HCT116 (cell line): ENCODE measurements at regions not wholly inside any gene's neighbourhood (a gene's known extent, or its start where the extent isn't known, plus 50 kb on each side); places are given as distances from the start of the nearest gene placed in this dataset.

Source experiments
- ATAC-seq: fragments of 200-7000 bp; cut with Tn5 transposase; 2 replicates; pipeline ENCODE4 v1.9.1; 2020; ENCODE audit warnings: mild to moderate bottlenecking, moderate library complexity
- BruUV-seq: library from RNA; stranded (reverse); fragments of 400-500 nt; replicated peaks from 2 replicates; lab custom pipeline; 2021; lab: Mats Ljungman, UMichigan
- CTCF ChIA-PET: fragments of 300-600 bp; sonication (Branson Sonifier 250); formaldehyde crosslinking; loops from one replicate; lab custom pipeline; 2021; ENCODE audit warnings: antibody characterized with exemption; lab: Charles Lee
- POLR2A ChIA-PET: fragments of 300-600, 350-600 bp; sonication (Branson Sonifier 250); formaldehyde crosslinking; loops from one replicate; lab custom pipeline; 2021; ENCODE audit warnings: antibody characterized with exemption; lab: Charles Lee
- RAD21 ChIA-PET, 2 experiments: fragments of 300-600 bp; sonication (Branson Sonifier 250); formaldehyde crosslinking; loops; one replicate each; lab custom pipeline; 2023; ENCODE audit warnings: low total read pairs in 2 of 2; ENCODE audit not compliant: uncharacterized antibody in 2 of 2, unreplicated experiment in 2 of 2, low non-redundant PET in 1 of 2; lab: Charles Lee
- DNase-seq: peaks from one replicate; pipeline ENCODE4 v3.0.0-alpha.2; 2010; ENCODE audit warnings: low read depth, low spot score
- H2AFZ ChIP-seq: fragments of 200-600 bp; shearing (Covaris generic), sonication (generic); 2 replicates; pipeline ENCODE4 v1.6.1; 2017; ENCODE audit warnings: low read depth, mixed run types, mixed read lengths, antibody characterized with exemption, low read length; ENCODE audit not compliant: poor library complexity, severe bottlenecking
- H3K27ac ChIP-seq: 2 replicates; pipeline ENCODE4 v1.5.1; 2012; ENCODE audit warnings: low read depth, low read length
- H3K27me3 ChIP-seq: fragments of 200-600 bp; sonication (generic); 2 replicates; pipeline ENCODE4 v1.6.1; 2016; ENCODE audit warnings: mixed run types, low read length, mixed read lengths; ENCODE audit not compliant: insufficient read depth
- H3K36me3 ChIP-seq, 2 experiments: fragments of 200-500 bp in 1 of 2; fragments of 200-600 bp in 1 of 2; sonication (Bioruptor generic) in 1 of 2; sonication (generic) in 1 of 2; 2 replicates each; pipeline versions ENCODE4 v1.5.1 to v1.6.1; 2014 to 2016; ENCODE audit warnings: low read length in 2 of 2, inconsistent platforms in 1 of 2, mixed read lengths in 1 of 2, mixed run types in 1 of 2; ENCODE audit not compliant: insufficient read depth in 2 of 2, control insufficient read depth in 1 of 2
- H3K4me1 ChIP-seq, 2 experiments: fragments of 200-600 bp in 1 of 2; sonication (generic) in 1 of 2; 2 replicates each; pipeline versions ENCODE4 v1.5.1 to v1.6.1; 2012 to 2017; ENCODE audit warnings: low read length in 2 of 2, inconsistent platforms in 1 of 2, mild to moderate bottlenecking in 1 of 2, mixed read lengths in 1 of 2, mixed run types in 1 of 2, moderate library complexity in 1 of 2; ENCODE audit not compliant: insufficient read depth in 2 of 2, control insufficient read depth in 1 of 2
- H3K4me2 ChIP-seq: fragments of 200-600 bp; sonication (generic); 2 replicates; pipeline ENCODE4 v1.6.1; 2017; ENCODE audit warnings: mixed run types, low read length, mixed read lengths
- H3K4me3 ChIP-seq, 2 experiments: fragments of 200-600 bp in 1 of 2; sonication (generic) in 1 of 2; replicated peaks in 1 of 2; 2 replicates each; pipeline ENCODE4 v1.5.1; 2011 to 2016; ENCODE audit warnings: low read length in 2 of 2, control low read depth in 1 of 2, low read depth in 1 of 2, mild to moderate bottlenecking in 1 of 2, mixed read lengths in 1 of 2, mixed run types in 1 of 2
- H3K79me2 ChIP-seq: fragments of 200-600 bp; sonication (generic); 2 replicates; pipeline ENCODE4 v1.6.1; 2017; ENCODE audit warnings: mild to moderate bottlenecking, mixed run types, low read length, moderate library complexity, mixed read lengths; ENCODE audit not compliant: insufficient read depth
- H3K9ac ChIP-seq: fragments of 200-600 bp; sonication (generic); 2 replicates; pipeline ENCODE4 v1.6.1; 2016; ENCODE audit warnings: low read length, mixed read lengths
- H3K9me2 ChIP-seq: fragments of 200-600 bp; sonication (generic), shearing (Covaris generic); 2 replicates; pipeline ENCODE4 v1.6.1; 2017; ENCODE audit warnings: mixed run types, mild to moderate bottlenecking, moderate library complexity; ENCODE audit not compliant: insufficient read depth
- H3K9me3 ChIP-seq, 2 experiments: fragments of 200-500 bp in 1 of 2; fragments of 200-600 bp in 1 of 2; sonication (Bioruptor generic) in 1 of 2; sonication (generic) in 1 of 2; 2 replicates each; pipeline ENCODE4 v1.6.1; 2014 to 2017; ENCODE audit warnings: low read length in 2 of 2, mixed read lengths in 2 of 2, inconsistent platforms in 1 of 2, low read depth in 1 of 2, mild to moderate bottlenecking in 1 of 2, mixed run types in 1 of 2, moderate library complexity in 1 of 2; ENCODE audit not compliant: control insufficient read depth in 1 of 2, insufficient read depth in 1 of 2
- H4K20me1 ChIP-seq: fragments of 200-600 bp; sonication (generic), shearing (Covaris generic); 2 replicates; pipeline ENCODE4 v1.6.1; 2017; ENCODE audit warnings: mixed run types, mild to moderate bottlenecking, moderate library complexity; ENCODE audit not compliant: insufficient read depth
- CBX3 ChIP-seq: IDR thresholded peaks from 2 replicates; pipeline ENCODE4 v1.6.1; 2012; ENCODE audit warnings: low read depth
- CEBPB ChIP-seq: IDR thresholded peaks from 2 replicates; pipeline ENCODE4 v1.6.1; 2012; ENCODE audit warnings: low read depth
- EGR1 ChIP-seq: IDR thresholded peaks from 2 replicates; pipeline ENCODE4 v1.6.1; 2012; ENCODE audit warnings: low read depth
- EZH2 ChIP-seq: fragments of 200-600 bp; sonication (generic); IDR thresholded peaks from 2 replicates; pipeline ENCODE4 v1.6.1; 2017; ENCODE audit warnings: antibody characterized with exemption, mixed run types
- EZH2phosphoT487 ChIP-seq: fragments of 200-600 bp; IDR thresholded peaks from 2 replicates; pipeline ENCODE4 v1.6.1; 2018; ENCODE audit warnings: antibody characterized with exemption, borderline replicate concordance
- FOSL1 ChIP-seq: IDR thresholded peaks from 2 replicates; pipeline ENCODE4 v1.6.1; 2012; ENCODE audit warnings: low read depth
- JUND ChIP-seq: IDR thresholded peaks from 2 replicates; pipeline ENCODE4 v1.6.1; 2012
- POLR2A ChIP-seq: IDR thresholded peaks from 2 replicates; pipeline ENCODE4 v1.7.0; 2011; ENCODE audit warnings: borderline replicate concordance; ENCODE audit not compliant: insufficient read depth, insufficient read length; ENCODE audit errors: extremely low read depth
- POLR2AphosphoS5 ChIP-seq: IDR thresholded peaks from 2 replicates; pipeline ENCODE4 v1.6.1; 2011; ENCODE audit warnings: mild to moderate bottlenecking, low read depth, low read length, moderate library complexity
- RAD21 ChIP-seq: IDR thresholded peaks from 2 replicates; pipeline ENCODE4 v1.6.1; 2012; ENCODE audit warnings: low read depth, mild to moderate bottlenecking
- SP1 ChIP-seq: IDR thresholded peaks from 2 replicates; pipeline ENCODE4 v1.6.1; 2012; ENCODE audit warnings: low read depth
- SRF ChIP-seq: IDR thresholded peaks from 2 replicates; pipeline ENCODE4 v1.6.1; 2012; ENCODE audit warnings: low read depth
- YY1 ChIP-seq: IDR thresholded peaks from 2 replicates; pipeline ENCODE4 v1.6.1; 2011; ENCODE audit warnings: low read length, low read depth, moderate library complexity, mild to moderate bottlenecking; ENCODE audit not compliant: insufficient replicate concordance; ENCODE audit errors: extremely low read depth
- intact Hi-C: fragments of 100-400 bp; cut with micrococcal nuclease; formaldehyde crosslinking; loops from 2 replicates; pipeline ENCODE4 v1.10.0; 2022
- TF ChIP-seq, protein P1 (sequence below): IDR thresholded peaks from 2 replicates; pipeline ENCODE4 v1.6.1; 2012
- TF ChIP-seq, protein P2 (sequence below): IDR thresholded peaks from 2 replicates; pipeline ENCODE4 v1.6.1; 2012
- TF ChIP-seq, protein P3 (sequence below): IDR thresholded peaks from 2 replicates; pipeline ENCODE4 v1.6.1; 2011; ENCODE audit warnings: mild to moderate bottlenecking, low read length, moderate library complexity; ENCODE audit not compliant: insufficient replicate concordance; ENCODE audit errors: extremely low read depth
- TF ChIP-seq, protein P4 (sequence below), 3 experiments: fragments of 200-600 bp in 1 of 3; sonication (generic) in 1 of 3; IDR thresholded peaks in 2 of 3; conservative IDR thresholded peaks in 1 of 3; 2 replicates each; pipeline ENCODE4 v1.5.1; 2012 to 2017; ENCODE audit warnings: low read depth in 2 of 3, low read length in 2 of 3, antibody characterized with exemption in 1 of 3, borderline replicate concordance in 1 of 3, control low read depth in 1 of 3, mild to moderate bottlenecking in 1 of 3, mixed read lengths in 1 of 3, mixed run types in 1 of 3, moderate library complexity in 1 of 3; ENCODE audit not compliant: insufficient read depth in 1 of 3

DNA sequence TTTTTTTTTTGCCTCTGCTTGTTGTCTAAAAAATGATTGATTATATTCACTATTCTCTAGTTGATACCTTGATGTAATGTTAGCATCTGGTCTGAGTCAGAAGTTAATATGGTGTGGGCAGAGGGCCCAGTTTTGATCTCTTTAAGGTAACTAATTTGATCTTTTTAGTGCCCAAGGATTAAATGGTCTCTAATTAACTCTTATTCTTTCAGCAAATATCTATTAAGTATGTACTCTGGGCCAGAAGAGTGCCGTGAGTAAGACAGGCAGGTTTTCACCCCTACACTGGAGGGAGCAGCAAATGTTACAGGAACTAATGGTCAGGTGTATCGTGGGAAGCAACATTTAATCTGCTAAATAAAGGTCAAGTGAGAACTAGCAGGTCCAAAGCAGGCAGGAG lies 144.6 kb upstream of the COL1A2 start:
- ChIA-PET CTCF (no interaction called here), RAD21 (no interaction called here), POLR2A (no interaction called here)
- Histone ChIP-seq H3K9ac (no peak overlapping the region), H3K9me2 (no peaks in the 10 kb centered on the region), H3K79me2 (no peaks in the 10 kb centered on the region), H3K27ac (no peak overlapping the region), H3K4me2 (no peak overlapping the region), H4K20me1 (no peaks in the 10 kb centered on the region), H3K4me1 (no peaks in the 10 kb centered on the region), H3K4me3 (no peak overlapping the region), H2AFZ (no peak overlapping the region), H3K36me3 (no peaks in the 10 kb centered on the region), H3K9me3 (no peaks in the 10 kb centered on the region), H3K27me3 (no peaks in the 10 kb centered on the region)
- no peak for ATAC-seq
- no TSS peak for BruUV-seq
- no peak for DNase-seq
- intact Hi-C loops: no loop called here
- TF ChIP-seq POLR2A (no peak), CEBPB (no peak), YY1 (no peak)
- TF ChIP-seq, protein P1, sequence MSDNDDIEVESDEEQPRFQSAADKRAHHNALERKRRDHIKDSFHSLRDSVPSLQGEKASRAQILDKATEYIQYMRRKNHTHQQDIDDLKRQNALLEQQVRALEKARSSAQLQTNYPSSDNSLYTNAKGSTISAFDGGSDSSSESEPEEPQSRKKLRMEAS: no peak

DNA sequence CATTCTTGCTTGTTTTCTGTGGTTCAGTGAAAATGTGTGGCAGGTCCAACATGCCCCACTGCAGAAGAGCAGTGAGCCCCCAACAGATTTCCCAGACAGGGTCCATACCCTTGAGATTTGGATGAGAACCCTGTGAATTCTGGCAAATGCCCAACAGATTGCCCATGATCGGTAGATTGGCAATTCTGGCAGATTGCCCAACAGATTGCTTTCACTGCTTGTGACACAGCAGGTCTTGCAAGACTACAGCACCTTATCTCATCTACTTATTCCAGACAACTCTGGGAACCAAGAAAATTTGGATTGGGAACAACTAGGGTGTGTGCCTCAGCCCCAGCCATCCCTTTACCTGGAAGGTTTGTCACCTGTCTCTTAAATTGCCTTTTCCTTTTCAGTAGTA lies 143.7 kb upstream of the COL1A2 start:
- H2AFZ ChIP-seq: no peak overlapping the region
- BruUV-seq: no TSS peak
- no peak for DNase-seq
- no peak overlapping the region for H3K4me3 ChIP-seq
- no peak for TF ChIP-seq SP1
- no peak for TF ChIP-seq SRF
- TF ChIP-seq, protein P2, sequence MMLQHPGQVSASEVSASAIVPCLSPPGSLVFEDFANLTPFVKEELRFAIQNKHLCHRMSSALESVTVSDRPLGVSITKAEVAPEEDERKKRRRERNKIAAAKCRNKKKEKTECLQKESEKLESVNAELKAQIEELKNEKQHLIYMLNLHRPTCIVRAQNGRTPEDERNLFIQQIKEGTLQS: no peak
- no peak for TF ChIP-seq EZH2
- TF ChIP-seq, protein P3, sequence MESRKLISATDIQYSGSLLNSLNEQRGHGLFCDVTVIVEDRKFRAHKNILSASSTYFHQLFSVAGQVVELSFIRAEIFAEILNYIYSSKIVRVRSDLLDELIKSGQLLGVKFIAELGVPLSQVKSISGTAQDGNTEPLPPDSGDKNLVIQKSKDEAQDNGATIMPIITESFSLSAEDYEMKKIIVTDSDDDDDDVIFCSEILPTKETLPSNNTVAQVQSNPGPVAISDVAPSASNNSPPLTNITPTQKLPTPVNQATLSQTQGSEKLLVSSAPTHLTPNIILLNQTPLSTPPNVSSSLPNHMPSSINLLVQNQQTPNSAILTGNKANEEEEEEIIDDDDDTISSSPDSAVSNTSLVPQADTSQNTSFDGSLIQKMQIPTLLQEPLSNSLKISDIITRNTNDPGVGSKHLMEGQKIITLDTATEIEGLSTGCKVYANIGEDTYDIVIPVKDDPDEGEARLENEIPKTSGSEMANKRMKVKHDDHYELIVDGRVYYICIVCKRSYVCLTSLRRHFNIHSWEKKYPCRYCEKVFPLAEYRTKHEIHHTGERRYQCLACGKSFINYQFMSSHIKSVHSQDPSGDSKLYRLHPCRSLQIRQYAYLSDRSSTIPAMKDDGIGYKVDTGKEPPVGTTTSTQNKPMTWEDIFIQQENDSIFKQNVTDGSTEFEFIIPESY: no peak
- TF ChIP-seq, protein P1: no peak
- no peak for TF ChIP-seq JUND
- TF ChIP-seq RAD21: no peak
- no peak for TF ChIP-seq POLR2AphosphoS5
- no peak for TF ChIP-seq FOSL1
- no peak for TF ChIP-seq POLR2A
- no peak for TF ChIP-seq YY1
- TF ChIP-seq EGR1: no peak
- TF ChIP-seq, protein P4, sequence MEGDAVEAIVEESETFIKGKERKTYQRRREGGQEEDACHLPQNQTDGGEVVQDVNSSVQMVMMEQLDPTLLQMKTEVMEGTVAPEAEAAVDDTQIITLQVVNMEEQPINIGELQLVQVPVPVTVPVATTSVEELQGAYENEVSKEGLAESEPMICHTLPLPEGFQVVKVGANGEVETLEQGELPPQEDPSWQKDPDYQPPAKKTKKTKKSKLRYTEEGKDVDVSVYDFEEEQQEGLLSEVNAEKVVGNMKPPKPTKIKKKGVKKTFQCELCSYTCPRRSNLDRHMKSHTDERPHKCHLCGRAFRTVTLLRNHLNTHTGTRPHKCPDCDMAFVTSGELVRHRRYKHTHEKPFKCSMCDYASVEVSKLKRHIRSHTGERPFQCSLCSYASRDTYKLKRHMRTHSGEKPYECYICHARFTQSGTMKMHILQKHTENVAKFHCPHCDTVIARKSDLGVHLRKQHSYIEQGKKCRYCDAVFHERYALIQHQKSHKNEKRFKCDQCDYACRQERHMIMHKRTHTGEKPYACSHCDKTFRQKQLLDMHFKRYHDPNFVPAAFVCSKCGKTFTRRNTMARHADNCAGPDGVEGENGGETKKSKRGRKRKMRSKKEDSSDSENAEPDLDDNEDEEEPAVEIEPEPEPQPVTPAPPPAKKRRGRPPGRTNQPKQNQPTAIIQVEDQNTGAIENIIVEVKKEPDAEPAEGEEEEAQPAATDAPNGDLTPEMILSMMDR (IDR thresholded peaks at IDR 0.05 in 2 of 3, conservative IDR thresholded peaks at IDR 0.05 in 1 of 3; ENCODE audit: borderline replicate concordance in 1 of 3, insufficient read depth in 1 of 3, low read depth in 2 of 3, low read length in 2 of 3): no peak
- TF ChIP-seq EZH2phosphoT487: no peak
- TF ChIP-seq CBX3: no peak
- no peaks in the 10 kb centered on the region for H4K20me1 ChIP-seq
- ChIA-PET RAD21 (no interaction called here), CTCF (no interaction called here), POLR2A (no interaction called here)
- no peaks in the 10 kb centered on the region for H3K27me3 ChIP-seq
- intact Hi-C loops: no loop called here
- no peaks in the 10 kb centered on the region for H3K79me2 ChIP-seq
- H3K4me1 ChIP-seq: no peaks in the 10 kb centered on the region
- H3K27ac ChIP-seq: no peak overlapping the region
- H3K9me2 ChIP-seq: no peaks in the 10 kb centered on the region
- H3K4me2 ChIP-seq: no peak overlapping the region
- H3K9me3 ChIP-seq: no peaks in the 10 kb centered on the region
- ATAC-seq: no peak
- H3K36me3 ChIP-seq: no peaks in the 10 kb centered on the region
- H3K9ac ChIP-seq: no peak overlapping the region
